ENCODE measurements at regions not wholly inside any gene's neighbourhood (a gene's known extent, or its start where the extent isn't known, plus 50 kb on each side); places are given as distances from the start of the nearest gene placed in this dataset.

- TF ChIP-seq CTCF (IDR thresholded peaks at IDR 0.05; ENCODE audit: low read depth, low read length, missing control alignments) = no peak
- DNase-seq (ENCODE audit: extremely low read depth, low read depth) = no peak
- H3K4me3 ChIP-seq (replicated peaks; ENCODE audit: low read depth, low read length) = no peak overlapping the region
Measured at GRCh38 chr2:156845806-156846558, 409.8 kb downstream of the GPD2 start.

GRCh38 chr2:156852210-156852609 lies 405.3 kb upstream of the GALNT5 start:
- no peak overlapping the region for H3K4me3 ChIP-seq (replicated peaks; ENCODE audit: low read depth, low read length)
- TF ChIP-seq CTCF (IDR thresholded peaks at IDR 0.05; ENCODE audit: low read depth, low read length, missing control alignments) = no peak
- DNase-seq (ENCODE audit: extremely low read depth, low read depth) = no peak

- H3K4me3 ChIP-seq (replicated peaks; ENCODE audit: low read depth, low read length) = no peak overlapping the region
- no peak for DNase-seq (ENCODE audit: extremely low read depth, low read depth)
- TF ChIP-seq CTCF (IDR thresholded peaks at IDR 0.05; ENCODE audit: low read depth, low read length, missing control alignments) = no peak
Measured at GRCh38 chr2:156852681-156853080, 404.8 kb upstream of the GALNT5 start.

GRCh38 chr2:156864325-156864724 lies 393.2 kb upstream of the GALNT5 start:
- no peak overlapping the region for H3K4me3 ChIP-seq (replicated peaks; ENCODE audit: low read depth, low read length)
- DNase-seq (ENCODE audit: extremely low read depth, low read depth) = no peak
- TF ChIP-seq CTCF (IDR thresholded peaks at IDR 0.05; ENCODE audit: low read depth, low read length, missing control alignments) = no peak

GRCh38 chr2:156864753-156865152 lies 392.8 kb upstream of the GALNT5 start:
- TF ChIP-seq CTCF (IDR thresholded peaks at IDR 0.05; ENCODE audit: low read depth, low read length, missing control alignments) = no peak
- H3K4me3 ChIP-seq (replicated peaks; ENCODE audit: low read depth, low read length) = no peak overlapping the region
- no peak for DNase-seq (ENCODE audit: extremely low read depth, low read depth)

- TF ChIP-seq CTCF (IDR thresholded peaks at IDR 0.05; ENCODE audit: low read depth, low read length, missing control alignments) = no peak
- no peak overlapping the region for H3K4me3 ChIP-seq (replicated peaks; ENCODE audit: low read depth, low read length)
- no peak for DNase-seq (ENCODE audit: extremely low read depth, low read depth)
Measured at GRCh38 chr2:156867201-156867600, 390.3 kb upstream of the GALNT5 start.

GRCh38 chr2:156874707-156875106 lies 382.8 kb upstream of the GALNT5 start:
- no peak for TF ChIP-seq CTCF (IDR thresholded peaks at IDR 0.05; ENCODE audit: low read depth, low read length, missing control alignments)
- DNase-seq (ENCODE audit: extremely low read depth, low read depth) = no peak
- no peak overlapping the region for H3K4me3 ChIP-seq (replicated peaks; ENCODE audit: low read depth, low read length)

Measured in HFF-Myc (cell line).